Fibroblast of lung (primary cell): ENCODE measurements at regions not wholly inside any gene's neighbourhood (a gene's known extent, or its start where the extent isn't known, plus 50 kb on each side); places are given as distances from the start of the nearest gene placed in this dataset.

Source experiments
- DNase-seq, 2 donors: peaks; one replicate each; pipeline versions ENCODE4 v3.0.0 to v3.0.0-alpha.2; 2010; ENCODE audit warnings: low read depth in 2 of 2
- H2AFZ ChIP-seq: 2 replicates; pipeline ENCODE4 v1.5.1; 2012; ENCODE audit warnings: low read length, control low read depth, inconsistent platforms
- H3K27ac ChIP-seq: 2 replicates; pipeline ENCODE4 v1.5.1; 2011; ENCODE audit warnings: low read length, control low read depth; ENCODE audit not compliant: insufficient read depth
- H3K27me3 ChIP-seq: 2 replicates; pipeline ENCODE4 v1.5.1; 2011; ENCODE audit warnings: mild to moderate bottlenecking, low read length; ENCODE audit not compliant: control insufficient read depth, insufficient read depth
- H3K36me3 ChIP-seq: 2 replicates; pipeline ENCODE4 v1.5.1; 2011; ENCODE audit warnings: low read length; ENCODE audit not compliant: control insufficient read depth, insufficient read depth
- H3K4me1 ChIP-seq: 2 replicates; pipeline ENCODE4 v1.5.1; 2011; ENCODE audit warnings: low read length; ENCODE audit not compliant: control insufficient read depth, insufficient read depth; ENCODE audit errors: extremely low read depth
- H3K4me2 ChIP-seq: 2 replicates; pipeline ENCODE4 v1.5.1; 2011; ENCODE audit warnings: low read length, control low read depth; ENCODE audit not compliant: insufficient read depth; ENCODE audit errors: extremely low read depth
- H3K4me3 ChIP-seq, 4 experiments: fragments of 200-600 bp in 1 of 4; sonication (generic) in 1 of 4; replicated peaks in 1 of 4; 2 replicates each; pipeline ENCODE4 v1.5.1; 2011 to 2016; ENCODE audit warnings: low read length in 4 of 4, low read depth in 3 of 4, mild to moderate bottlenecking in 3 of 4, control low read depth in 2 of 4, inconsistent platforms in 1 of 4, mixed read lengths in 1 of 4; ENCODE audit not compliant: insufficient read depth in 1 of 4; ENCODE audit errors: control extremely low read depth in 1 of 4
- H3K79me2 ChIP-seq: 2 replicates; pipeline ENCODE4 v1.5.1; 2012; ENCODE audit warnings: mild to moderate bottlenecking, low read length, inconsistent platforms; ENCODE audit not compliant: control insufficient read depth, insufficient read depth
- H3K9ac ChIP-seq: 2 replicates; pipeline ENCODE4 v1.5.1; 2011; ENCODE audit warnings: mild to moderate bottlenecking, low read length, control low read depth; ENCODE audit not compliant: insufficient read depth
- H3K9me3 ChIP-seq: 2 replicates; pipeline ENCODE4 v1.5.1; 2012; ENCODE audit warnings: low read depth, low read length; ENCODE audit not compliant: control insufficient read depth, insufficient read depth
- H4K20me1 ChIP-seq: 2 replicates; pipeline ENCODE4 v1.5.1; 2011; ENCODE audit warnings: low read length; ENCODE audit not compliant: control insufficient read depth, insufficient read depth; ENCODE audit errors: extremely low read depth
- CTCF ChIP-seq, 2 donors: IDR thresholded peaks in 1 of 2; conservative IDR thresholded peaks in 1 of 2; 1 replicate in 1 of 2; 2 replicates in 1 of 2; pipeline ENCODE4 v1.5.1; 2011 to 2012; ENCODE audit warnings: low read length in 2 of 2, control low read depth in 1 of 2, inconsistent platforms in 1 of 2, low read depth in 1 of 2, mild to moderate bottlenecking in 1 of 2
- EZH2 ChIP-seq: IDR thresholded peaks from 2 replicates; pipeline ENCODE4 v1.5.1; 2012; ENCODE audit warnings: low read length, control low read depth, mild to moderate bottlenecking; ENCODE audit errors: missing control alignments

GRCh38 chr3:177347611-177348010 is 150.3 kb upstream of the TBL1XR1 start:
- Histone ChIP-seq H2AFZ (no peak overlapping the region), H3K9me3 (no peaks in the 10 kb centered on the region), H3K4me3 (no peak overlapping the region), H3K27me3 (no peaks in the 10 kb centered on the region), H3K4me1 (peaks cover 7% of the 10 kb centered on the region), H3K9ac (no peak overlapping the region), H3K4me2 (no peak overlapping the region), H4K20me1 (no peaks in the 10 kb centered on the region), H3K36me3 (no peaks in the 10 kb centered on the region), H3K27ac (no peak overlapping the region), H3K79me2 (no peaks in the 10 kb centered on the region)
- no peak for TF ChIP-seq CTCF (conservative IDR thresholded peaks at IDR 0.05 in 1 of 2, IDR thresholded peaks at IDR 0.05 in 1 of 2; ENCODE audit: low read depth in 1 of 2, low read length in 2 of 2)
- no peak for TF ChIP-seq EZH2
- no peak for DNase-seq

- no peaks in the 10 kb centered on the region for H3K9me3 ChIP-seq
- no peak overlapping the region for H3K9ac ChIP-seq
- no peaks in the 10 kb centered on the region for H4K20me1 ChIP-seq
- H3K4me2 ChIP-seq, result no peak overlapping the region
- no peak overlapping the region for H3K4me3 ChIP-seq
- TF ChIP-seq EZH2 (no peak), CTCF (conservative IDR thresholded peaks at IDR 0.05 in 1 of 2, IDR thresholded peaks at IDR 0.05 in 1 of 2; ENCODE audit: low read depth in 1 of 2, low read length in 2 of 2) (no peak)
- H3K27me3 ChIP-seq, result no peaks in the 10 kb centered on the region
- H2AFZ ChIP-seq, result no peak overlapping the region
- peaks cover 7% of the 10 kb centered on the region for H3K4me1 ChIP-seq
- H3K36me3 ChIP-seq, result no peaks in the 10 kb centered on the region
- DNase-seq, result no peak
- H3K79me2 ChIP-seq, result no peaks in the 10 kb centered on the region
- H3K27ac ChIP-seq, result no peak overlapping the region
Observed at GRCh38 chr3:177348974-177349373, 151.7 kb upstream of the TBL1XR1 start.

- TF ChIP-seq CTCF (conservative IDR thresholded peaks at IDR 0.05 in 1 of 2, IDR thresholded peaks at IDR 0.05 in 1 of 2; ENCODE audit: low read depth in 1 of 2, low read length in 2 of 2), result no peak
- TF ChIP-seq EZH2, result no peak
- Histone ChIP-seq H3K79me2 (no peaks in the 10 kb centered on the region), H2AFZ (no peak overlapping the region), H3K9me3 (no peaks in the 10 kb centered on the region), H3K4me1 (peaks cover 7% of the 10 kb centered on the region), H3K4me2 (no peak overlapping the region), H3K36me3 (no peaks in the 10 kb centered on the region), H3K4me3 (no peak overlapping the region), H3K27ac (no peak overlapping the region), H3K27me3 (no peaks in the 10 kb centered on the region), H3K9ac (no peak overlapping the region), H4K20me1 (no peaks in the 10 kb centered on the region)
- DNase-seq, result no peak
Observed at GRCh38 chr3:177349384-177349783, 152.1 kb upstream of the TBL1XR1 start.
